ENCODE measurements at regions not wholly inside any gene's neighbourhood (a gene's known extent, or its start where the extent isn't known, plus 50 kb on each side); places are given as distances from the start of the nearest gene placed in this dataset.

DNA sequence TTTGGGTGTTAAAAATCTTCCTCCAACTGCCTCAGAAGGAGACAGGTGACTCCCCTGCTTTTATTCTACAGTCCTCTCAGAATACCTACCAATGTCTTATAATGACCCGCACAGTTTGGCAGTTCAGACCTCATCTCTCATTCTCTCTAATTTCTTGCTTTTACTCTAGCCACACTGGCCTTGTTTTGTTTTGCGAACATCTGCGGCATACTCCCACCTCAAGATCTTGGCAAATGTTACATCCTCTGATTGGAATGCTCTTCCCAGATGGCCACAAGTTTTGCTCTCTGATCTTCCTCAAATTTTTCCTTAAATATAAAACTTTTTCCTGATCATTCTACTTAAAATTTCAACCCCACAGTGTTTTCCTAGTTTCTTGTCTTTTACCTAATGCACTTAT, 94.1 kb downstream of the PLSCR2 start:
- TF ChIP-seq, protein P1, sequence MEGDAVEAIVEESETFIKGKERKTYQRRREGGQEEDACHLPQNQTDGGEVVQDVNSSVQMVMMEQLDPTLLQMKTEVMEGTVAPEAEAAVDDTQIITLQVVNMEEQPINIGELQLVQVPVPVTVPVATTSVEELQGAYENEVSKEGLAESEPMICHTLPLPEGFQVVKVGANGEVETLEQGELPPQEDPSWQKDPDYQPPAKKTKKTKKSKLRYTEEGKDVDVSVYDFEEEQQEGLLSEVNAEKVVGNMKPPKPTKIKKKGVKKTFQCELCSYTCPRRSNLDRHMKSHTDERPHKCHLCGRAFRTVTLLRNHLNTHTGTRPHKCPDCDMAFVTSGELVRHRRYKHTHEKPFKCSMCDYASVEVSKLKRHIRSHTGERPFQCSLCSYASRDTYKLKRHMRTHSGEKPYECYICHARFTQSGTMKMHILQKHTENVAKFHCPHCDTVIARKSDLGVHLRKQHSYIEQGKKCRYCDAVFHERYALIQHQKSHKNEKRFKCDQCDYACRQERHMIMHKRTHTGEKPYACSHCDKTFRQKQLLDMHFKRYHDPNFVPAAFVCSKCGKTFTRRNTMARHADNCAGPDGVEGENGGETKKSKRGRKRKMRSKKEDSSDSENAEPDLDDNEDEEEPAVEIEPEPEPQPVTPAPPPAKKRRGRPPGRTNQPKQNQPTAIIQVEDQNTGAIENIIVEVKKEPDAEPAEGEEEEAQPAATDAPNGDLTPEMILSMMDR (IDR thresholded peaks at IDR 0.05; ENCODE audit: low read length) = no peak
- TF ChIP-seq EZH2 (IDR thresholded peaks at IDR 0.05; ENCODE audit: borderline replicate concordance, low read length) = no peak
